Upper lobe of left lung (tissue), 6 donors: ENCODE measurements at regions not wholly inside any gene's neighbourhood (a gene's known extent, or its start where the extent isn't known, plus 50 kb on each side); places are given as distances from the start of the nearest gene placed in this dataset.
A peak's percentile ranks its signal among the peaks of the same experiment; 100 is the strongest.
"Not testable (repeated sequence)": the region's sequence is repeated elsewhere in the genome, so short reads cannot be mapped to it uniquely, and the experiment has no call there.

Experiments
- ATAC-seq, 2 donors: fragments of 200-7000 bp; cut with Tn5 transposase; one replicate each; pipeline ENCODE4 v1.9.1; 2022; ENCODE audit warnings: mild to moderate bottlenecking in 2 of 2, moderate library complexity in 2 of 2; ENCODE audit not compliant: low FRiP score in 2 of 2
- DNase-seq, 2 donors: peaks; one replicate each; pipeline ENCODE4 v3.0.0-alpha.2; 2019 to 2020
- H3K27ac ChIP-seq, 4 donors: fragments of 200-600 bp; sonication (generic); one replicate each; pipeline ENCODE4 v1.5.1; 2016 to 2019
- H3K27me3 ChIP-seq, 4 donors: fragments of 200-600 bp; sonication (generic); one replicate each; pipeline ENCODE4 v1.5.1; 2017 to 2019
- H3K36me3 ChIP-seq, 4 donors: fragments of 200-600 bp; sonication (generic); one replicate each; pipeline ENCODE4 v1.5.1; 2016 to 2019
- H3K4me1 ChIP-seq, 4 donors: fragments of 200-600 bp; sonication (generic); one replicate each; pipeline ENCODE4 v1.5.1; 2018 to 2019
- H3K4me3 ChIP-seq, 4 donors: fragments of 200-600 bp; sonication (generic); one replicate each; pipeline ENCODE4 v1.5.1; 2017 to 2019; ENCODE audit warnings: mild to moderate bottlenecking in 2 of 4, moderate library complexity in 1 of 4
- H3K9me3 ChIP-seq, 4 donors: fragments of 200-600 bp; sonication (generic); one replicate each; pipeline ENCODE4 v1.5.1; 2018 to 2019
- CTCF ChIP-seq, 6 experiments: fragments of 450-650 bp in 4 of 6; fragments of 200-600 bp in 2 of 6; sonication (generic) in 2 of 6; IDR thresholded peaks; one replicate each; pipeline ENCODE4 v1.5.1; 2016 to 2019; ENCODE audit warnings: antibody characterized with exemption in 6 of 6
- EP300 ChIP-seq, 4 donors: sonication (generic); formaldehyde crosslinking; IDR thresholded peaks; one replicate each; pipeline ENCODE4 v1.5.1; 2017; ENCODE audit warnings: antibody characterized with exemption in 4 of 4, control low read depth in 2 of 4
- POLR2A ChIP-seq, 4 donors: fragments of 450-650 bp; IDR thresholded peaks; one replicate each; pipeline ENCODE4 v1.5.1; 2016 to 2017; ENCODE audit warnings: antibody characterized with exemption in 4 of 4, mild to moderate bottlenecking in 2 of 4
- POLR2AphosphoS5 ChIP-seq, 2 donors: sonication (generic); formaldehyde crosslinking; IDR thresholded peaks; one replicate each; pipeline ENCODE4 v1.5.1; 2017; ENCODE audit warnings: antibody characterized with exemption in 2 of 2
- WGBS, 2 donors: methylation state at CpG; one replicate each; pipeline ENCODE4 v1.1.5; 2017 to 2018; 5-methylcytosine and 5-hydroxymethylcytosine counted together
- donor health status: DM: no; HTN: no; CAD: no; lungs with moderate emphysema.
- donor health status: DM: no; HTN: yes; CAD: no; lungs with severe emphysema.

DNA sequence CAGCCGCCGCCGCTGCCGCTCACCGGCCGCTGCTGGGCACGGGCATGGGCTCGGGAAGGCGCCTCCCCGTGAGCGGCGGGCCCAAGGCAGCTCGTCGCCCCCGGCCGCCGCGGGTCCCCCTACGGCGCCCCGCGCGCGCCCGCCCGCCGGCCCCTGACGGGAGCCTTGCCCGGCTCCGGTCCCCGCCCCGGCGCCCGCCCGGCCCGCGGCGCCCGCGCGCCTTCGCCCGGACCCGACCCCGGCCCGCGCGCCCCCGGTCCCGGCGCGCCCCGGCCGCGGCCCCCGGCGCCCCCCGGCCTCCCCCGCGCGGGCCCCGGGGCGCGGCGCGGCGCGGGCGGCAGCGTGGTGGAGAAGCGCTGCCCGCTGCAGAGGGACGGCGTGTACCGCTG lies 177.7 kb downstream of the OR4M2 start:
- no peak for DNase-seq
- TF ChIP-seq EP300 (IDR thresholded peaks at IDR 0.05) (no peak), POLR2A (IDR thresholded peaks at IDR 0.05) (no peak), POLR2AphosphoS5 (IDR thresholded peaks at IDR 0.05) (no peak), CTCF (IDR thresholded peaks at IDR 0.05) (no peak)
- peaks cover 0 to 13% (median 0%) of the 10 kb centered on the region in 4 donors for H3K9me3 ChIP-seq
- H3K4me3 ChIP-seq, result no peak overlapping the region
- 76% methylated on average over 75 of the region's 75 CpGs; no CpG with 5 or more reads in 1 of the 2 donors for WGBS, 2 donors
- H3K4me1 ChIP-seq, result peaks cover 0 to 9% (median 0%) of the 10 kb centered on the region in 4 donors
- no peaks in the 10 kb centered on the region for H3K36me3 ChIP-seq
- no peak for ATAC-seq
- H3K27me3 ChIP-seq, result no peaks in the 10 kb centered on the region
- H3K27ac ChIP-seq, result no peak overlapping the region

- H3K27ac ChIP-seq, result no peak overlapping the region
- H3K4me1 ChIP-seq, result peaks cover 0 to 8% (median 0%) of the 10 kb centered on the region in 4 donors
- ATAC-seq, result no peak
- no peaks in the 10 kb centered on the region for H3K36me3 ChIP-seq
- 72 to 83% methylated on average over 20 to 59 of the region's 59 CpGs for WGBS, 2 donors
- H3K9me3 ChIP-seq, result peaks cover 0 to 13% (median 0%) of the 10 kb centered on the region in 4 donors
- H3K27me3 ChIP-seq, result no peaks in the 10 kb centered on the region
- TF ChIP-seq POLR2AphosphoS5 (IDR thresholded peaks at IDR 0.05) (no peak), EP300 (IDR thresholded peaks at IDR 0.05) (no peak), CTCF (IDR thresholded peaks at IDR 0.05) (no peak), POLR2A (IDR thresholded peaks at IDR 0.05) (no peak)
- no peak overlapping the region for H3K4me3 ChIP-seq
- peak in 1 of 2 donors; percentile 82 for DNase-seq
Observed at GRCh38 chr15:22258398-22259150, 178.2 kb downstream of the OR4M2 start.

DNA sequence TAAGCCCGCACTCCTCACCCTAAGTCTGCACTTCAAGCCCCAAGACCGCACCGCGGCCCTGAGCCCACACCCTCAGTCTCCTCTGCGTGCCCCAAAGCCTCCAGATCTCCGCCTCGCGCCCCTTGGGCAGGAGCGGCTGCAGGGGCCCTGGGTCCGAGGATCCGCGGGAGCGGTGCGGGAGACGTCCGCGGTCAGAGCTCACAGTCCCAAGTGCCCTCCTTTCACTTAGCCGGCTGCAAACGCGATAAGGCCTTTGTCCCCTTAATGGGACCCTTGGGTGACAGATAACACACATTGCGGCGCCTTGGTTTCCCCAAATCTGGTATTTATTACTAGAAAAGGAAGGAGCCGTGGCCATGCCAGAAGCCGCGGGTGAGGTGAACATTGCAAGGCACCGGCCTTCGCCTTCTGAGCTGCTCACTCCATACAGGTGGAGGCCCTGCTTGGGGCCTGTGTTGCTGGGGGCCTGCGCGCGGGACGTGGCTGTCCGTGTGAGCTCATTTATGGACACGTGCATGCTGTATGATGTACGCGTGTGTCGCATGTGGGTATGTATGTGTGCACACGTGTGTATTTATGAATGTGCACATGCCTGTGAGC lies 178.9 kb downstream of the OR4M2 start:
- peaks cover 0 to 13% (median 0%) of the 10 kb centered on the region in 4 donors for H3K9me3 ChIP-seq
- not testable (repeated sequence) for H3K27me3 ChIP-seq, H3K27ac ChIP-seq, ATAC-seq, H3K36me3 ChIP-seq, H3K4me3 ChIP-seq, H3K4me1 ChIP-seq
- WGBS, 2 donors, result 77 to 89% methylated on average over 17 to 37 of the region's 37 CpGs
- DNase-seq, result peak; percentile 20 to 79

DNA sequence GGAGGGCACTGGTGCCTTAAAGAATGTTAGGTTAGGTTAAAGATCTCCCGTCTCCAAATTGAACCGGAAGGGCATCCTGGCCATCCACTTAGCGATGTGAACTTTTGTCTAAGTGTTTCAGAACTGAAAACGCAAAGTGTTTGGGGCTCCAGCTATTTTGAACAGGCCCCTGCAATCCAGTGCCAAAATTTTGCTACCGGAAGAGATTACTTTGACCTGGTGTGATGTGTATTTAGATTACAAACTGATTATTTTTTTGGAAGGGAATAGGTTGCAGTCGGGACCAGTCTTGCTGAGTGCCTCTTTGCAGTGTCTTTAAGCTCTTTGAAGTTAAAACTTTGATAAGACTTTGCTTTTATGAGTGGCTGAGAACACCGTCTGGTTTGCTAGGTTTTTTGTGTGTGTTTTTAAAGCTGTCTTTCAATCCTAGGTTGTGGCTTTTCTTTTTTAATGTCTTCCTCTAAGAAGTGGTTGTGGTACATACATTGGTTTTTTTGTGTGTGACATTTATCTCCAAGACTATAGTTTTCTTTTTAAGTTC lies 179.6 kb downstream of the OR4M2 start:
- H3K36me3 ChIP-seq, result no peaks in the 10 kb centered on the region
- TF ChIP-seq POLR2AphosphoS5 (IDR thresholded peaks at IDR 0.05) (no peak), EP300 (IDR thresholded peaks at IDR 0.05) (no peak), CTCF (IDR thresholded peaks at IDR 0.05) (no peak), POLR2A (IDR thresholded peaks at IDR 0.05) (no peak)
- H3K4me3 ChIP-seq, result no peak overlapping the region
- H3K27ac ChIP-seq, result no peak overlapping the region
- H3K9me3 ChIP-seq, result peaks cover 0 to 13% (median 0%) of the 10 kb centered on the region in 4 donors
- 80 to 81% methylated on average over 7 of the region's 7 CpGs for WGBS, 2 donors
- ATAC-seq (no peak), DNase-seq (peak in 1 of 2 donors; percentile 10)
- no peaks in the 10 kb centered on the region for H3K27me3 ChIP-seq
- H3K4me1 ChIP-seq, result no peaks in the 10 kb centered on the region

GRCh38 chr15:22262613-22263020 lies 182.3 kb downstream of the OR4M2 start:
- ATAC-seq, result peak; percentile 47 to 67
- 71 to 94% methylated on average over 12 to 13 of the region's 13 CpGs for WGBS, 2 donors
- peak in 1 of 2 donors; percentile 89 for DNase-seq
- Histone ChIP-seq H3K27me3 (no peaks in the 10 kb centered on the region), H3K4me3 (no peak overlapping the region), H3K9me3 (peaks cover 0 to 2% (median 0%) of the 10 kb centered on the region in 4 donors), H3K27ac (no peak overlapping the region), H3K36me3 (no peaks in the 10 kb centered on the region), H3K4me1 (no peaks in the 10 kb centered on the region)
- TF ChIP-seq POLR2A (IDR thresholded peaks at IDR 0.05), result no peak
- peak in 1 of 2 donors; percentile 65 for TF ChIP-seq POLR2AphosphoS5 (IDR thresholded peaks at IDR 0.05)
